ENCODE measurements at regions not wholly inside any gene's neighbourhood (a gene's known extent, or its start where the extent isn't known, plus 50 kb on each side); places are given as distances from the start of the nearest gene placed in this dataset.

- intact Hi-C loops (cut with micrococcal nuclease): loop anchor here in 1 of 2 donors (10.0 kb wide), 1 partner anchor 76 kb away; no protein-coding TSS in a partner anchor
- TF ChIP-seq CTCF (IDR thresholded peaks at IDR 0.05): no peak
- no peak overlapping the region for H3K4me3 ChIP-seq (replicated peaks in 1 of 3; ENCODE audit: low read depth in 2 of 3, low read length in 3 of 3)
- Mint-ChIP-seq H3K4me1 (peaks cover 21% of the 10 kb centered on the region), H3K27me3 (ENCODE audit: low read depth in 3 of 3) (peaks cover 0 to 3% (median 0%) of the 10 kb centered on the region in 3 donors), H3K9me3 (no peaks in the 10 kb centered on the region), H3K4me3 (no peak overlapping the region), H3K27ac (no peak overlapping the region), H3K36me3 (no peaks in the 10 kb centered on the region)
- H3K9me3 ChIP-seq (replicated peaks in 1 of 2; ENCODE audit: control insufficient read depth in 1 of 2, insufficient read depth in 1 of 2, low read length in 2 of 2): no peaks in the 10 kb centered on the region
- WGBS (ENCODE audit: insufficient coverage): no CpG with 5 or more reads among the region's 4 CpGs
- H3K4me1 ChIP-seq (ENCODE audit: control insufficient read depth in 1 of 2, insufficient read depth in 2 of 2, low read length in 2 of 2): peaks cover 21 to 25% of the 10 kb centered on the region in 2 donors
- no peaks in the 10 kb centered on the region for H3K36me3 ChIP-seq (replicated peaks in 1 of 2; ENCODE audit: control insufficient read depth in 1 of 2, insufficient read depth in 2 of 2, low read length in 2 of 2)
- H3K9ac ChIP-seq (ENCODE audit: insufficient read depth, low read length, poor library complexity, severe bottlenecking): no peak overlapping the region
- no peaks in the 10 kb centered on the region for H3K27me3 ChIP-seq (ENCODE audit: control insufficient read depth in 2 of 2, insufficient read depth in 2 of 2, low read length in 2 of 2)
- H3K4me2 ChIP-seq (replicated peaks; ENCODE audit: extremely low read depth, low read length, poor library complexity, severe bottlenecking): no peak overlapping the region
- H3K27ac ChIP-seq (ENCODE audit: low read depth in 1 of 2, low read length in 2 of 2): no peak overlapping the region
- no peak for DNase-seq
- H2AFZ ChIP-seq (ENCODE audit: insufficient read depth, low read depth, low read length, poor library complexity, severe bottlenecking): no peak overlapping the region
- H4K20me1 ChIP-seq (ENCODE audit: insufficient read depth, low read length): no peaks in the 10 kb centered on the region
- no peaks in the 10 kb centered on the region for H3K79me2 ChIP-seq (ENCODE audit: insufficient read depth, low read length)
These were observed 185.8 kb upstream of the BCL6 start for GRCh38 chr3:187931101-187931500.

GRCh38 chr3:187931770-187932278 lies 186.6 kb upstream of the BCL6 start:
- no peaks in the 10 kb centered on the region for H3K27me3 ChIP-seq (ENCODE audit: control insufficient read depth in 2 of 2, insufficient read depth in 2 of 2, low read length in 2 of 2)
- no peak for DNase-seq
- H3K27ac ChIP-seq (ENCODE audit: low read depth in 1 of 2, low read length in 2 of 2): no peak overlapping the region
- no peaks in the 10 kb centered on the region for H3K9me3 ChIP-seq (replicated peaks in 1 of 2; ENCODE audit: control insufficient read depth in 1 of 2, insufficient read depth in 1 of 2, low read length in 2 of 2)
- H3K9me3 Mint-ChIP-seq: no peaks in the 10 kb centered on the region
- peaks cover 0 to 1% of the 10 kb centered on the region in 2 donors for H3K36me3 Mint-ChIP-seq
- H3K27ac Mint-ChIP-seq: no peak overlapping the region
- H4K20me1 ChIP-seq (ENCODE audit: insufficient read depth, low read length): no peaks in the 10 kb centered on the region
- H3K4me1 Mint-ChIP-seq: peaks cover 25% of the 10 kb centered on the region
- no peak for TF ChIP-seq CTCF (IDR thresholded peaks at IDR 0.05)
- peaks cover 27 to 33% of the 10 kb centered on the region in 2 donors for H3K4me1 ChIP-seq (ENCODE audit: control insufficient read depth in 1 of 2, insufficient read depth in 2 of 2, low read length in 2 of 2)
- H3K4me3 Mint-ChIP-seq: no peak overlapping the region
- intact Hi-C loops (cut with micrococcal nuclease): loop anchor here in 1 of 2 donors (10.0 kb wide), 1 partner anchor 77 kb away; no protein-coding TSS in a partner anchor
- H3K79me2 ChIP-seq (ENCODE audit: insufficient read depth, low read length): no peaks in the 10 kb centered on the region
- H3K36me3 ChIP-seq (replicated peaks in 1 of 2; ENCODE audit: control insufficient read depth in 1 of 2, insufficient read depth in 2 of 2, low read length in 2 of 2): no peaks in the 10 kb centered on the region
- no peak overlapping the region for H3K9ac ChIP-seq (ENCODE audit: insufficient read depth, low read length, poor library complexity, severe bottlenecking)
- peaks cover 0 to 3% (median 0%) of the 10 kb centered on the region in 3 donors for H3K27me3 Mint-ChIP-seq (ENCODE audit: low read depth in 3 of 3)
- H3K4me2 ChIP-seq (replicated peaks; ENCODE audit: extremely low read depth, low read length, poor library complexity, severe bottlenecking): no peak overlapping the region
- H3K4me3 ChIP-seq (replicated peaks in 1 of 3; ENCODE audit: low read depth in 2 of 3, low read length in 3 of 3): no peak overlapping the region
- WGBS (ENCODE audit: insufficient coverage): no CpG with 5 or more reads among the region's 4 CpGs
- no peak overlapping the region for H2AFZ ChIP-seq (ENCODE audit: insufficient read depth, low read depth, low read length, poor library complexity, severe bottlenecking)

All from CD14-positive monocyte (primary cell).